ENCODE measurements at regions not wholly inside any gene's neighbourhood (a gene's known extent, or its start where the extent isn't known, plus 50 kb on each side); places are given as distances from the start of the nearest gene placed in this dataset.
A peak's percentile ranks its signal among the peaks of the same experiment; 100 is the strongest.

GRCh38 chr7:16044645-16045044 is 358.2 kb upstream of the MEOX2 start:
- no peak overlapping the region for H3K4me3 ChIP-seq (replicated peaks; ENCODE audit: low read depth, low read length)
- TF ChIP-seq, protein P1, sequence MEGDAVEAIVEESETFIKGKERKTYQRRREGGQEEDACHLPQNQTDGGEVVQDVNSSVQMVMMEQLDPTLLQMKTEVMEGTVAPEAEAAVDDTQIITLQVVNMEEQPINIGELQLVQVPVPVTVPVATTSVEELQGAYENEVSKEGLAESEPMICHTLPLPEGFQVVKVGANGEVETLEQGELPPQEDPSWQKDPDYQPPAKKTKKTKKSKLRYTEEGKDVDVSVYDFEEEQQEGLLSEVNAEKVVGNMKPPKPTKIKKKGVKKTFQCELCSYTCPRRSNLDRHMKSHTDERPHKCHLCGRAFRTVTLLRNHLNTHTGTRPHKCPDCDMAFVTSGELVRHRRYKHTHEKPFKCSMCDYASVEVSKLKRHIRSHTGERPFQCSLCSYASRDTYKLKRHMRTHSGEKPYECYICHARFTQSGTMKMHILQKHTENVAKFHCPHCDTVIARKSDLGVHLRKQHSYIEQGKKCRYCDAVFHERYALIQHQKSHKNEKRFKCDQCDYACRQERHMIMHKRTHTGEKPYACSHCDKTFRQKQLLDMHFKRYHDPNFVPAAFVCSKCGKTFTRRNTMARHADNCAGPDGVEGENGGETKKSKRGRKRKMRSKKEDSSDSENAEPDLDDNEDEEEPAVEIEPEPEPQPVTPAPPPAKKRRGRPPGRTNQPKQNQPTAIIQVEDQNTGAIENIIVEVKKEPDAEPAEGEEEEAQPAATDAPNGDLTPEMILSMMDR (IDR thresholded peaks at IDR 0.05; ENCODE audit: low read length, missing control alignments): no peak
- DNase-seq (ENCODE audit: low read depth): no peak

GRCh38 chr7:16040346-16040745 is 353.9 kb upstream of the MEOX2 start:
- TF ChIP-seq, protein P1 (IDR thresholded peaks at IDR 0.05; ENCODE audit: low read length, missing control alignments): no peak
- DNase-seq (ENCODE audit: low read depth): no peak
- no peak overlapping the region for H3K4me3 ChIP-seq (replicated peaks; ENCODE audit: low read depth, low read length)

- DNase-seq (ENCODE audit: low read depth): no peak
- TF ChIP-seq, protein P1 (IDR thresholded peaks at IDR 0.05; ENCODE audit: low read length, missing control alignments): no peak
- H3K4me3 ChIP-seq (replicated peaks; ENCODE audit: low read depth, low read length): no peak overlapping the region
Observed at GRCh38 chr7:16038906-16039305, 352.4 kb upstream of the MEOX2 start.

DNA sequence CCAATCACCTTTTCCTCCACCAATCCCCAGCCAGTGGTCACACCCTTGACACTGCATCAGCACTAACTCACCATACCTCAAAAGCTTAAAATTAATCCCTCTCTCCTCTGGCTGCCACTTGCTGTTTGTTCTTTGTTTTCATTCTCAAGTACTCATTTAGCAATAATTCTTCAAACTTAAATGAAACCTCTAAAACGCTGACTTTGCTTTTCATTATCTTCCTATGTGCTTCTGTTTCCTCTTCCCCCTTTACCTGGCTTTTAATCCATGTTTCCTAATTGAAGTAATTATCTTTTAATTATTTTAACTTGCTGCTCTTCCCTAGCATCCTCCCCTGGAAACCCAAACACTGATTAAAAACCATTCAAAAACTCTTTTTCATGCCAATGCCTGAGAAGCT is 348.9 kb upstream of the MEOX2 start:
- TF ChIP-seq, protein P1 (IDR thresholded peaks at IDR 0.05; ENCODE audit: low read length, missing control alignments): no peak
- DNase-seq (ENCODE audit: low read depth): no peak

GRCh38 chr7:16034866-16035265 is 348.4 kb upstream of the MEOX2 start:
- TF ChIP-seq, protein P1 (IDR thresholded peaks at IDR 0.05; ENCODE audit: low read length, missing control alignments): no peak
- H3K4me3 ChIP-seq (replicated peaks; ENCODE audit: low read depth, low read length): no peak overlapping the region
- no peak for DNase-seq (ENCODE audit: low read depth)

More for the DNA sequence above, 348.9 kb upstream of the MEOX2 start:
- H3K4me3 ChIP-seq (replicated peaks; ENCODE audit: low read depth, low read length): no peak overlapping the region

GRCh38 chr7:16034353-16034752 is 347.9 kb upstream of the MEOX2 start:
- no peak overlapping the region for H3K4me3 ChIP-seq (replicated peaks; ENCODE audit: low read depth, low read length)
- DNase-seq (ENCODE audit: low read depth): peak; percentile 9
- TF ChIP-seq, protein P1 (IDR thresholded peaks at IDR 0.05; ENCODE audit: low read length, missing control alignments): no peak

GRCh38 chr7:16033233-16033632 is 346.8 kb upstream of the MEOX2 start:
- TF ChIP-seq, protein P1 (IDR thresholded peaks at IDR 0.05; ENCODE audit: low read length, missing control alignments): no peak
- no peak overlapping the region for H3K4me3 ChIP-seq (replicated peaks; ENCODE audit: low read depth, low read length)
- DNase-seq (ENCODE audit: low read depth): no peak

All from fibroblast of pulmonary artery (primary cell).